Lower leg skin (tissue), 4 donors: ENCODE measurements at regions not wholly inside any gene's neighbourhood (a gene's known extent, or its start where the extent isn't known, plus 50 kb on each side); places are given as distances from the start of the nearest gene placed in this dataset.
A peak's percentile ranks its signal among the peaks of the same experiment; 100 is the strongest.

Source experiments
- DNase-seq, 2 donors: peaks; one replicate each; pipeline ENCODE4 v3.0.0-alpha.2; 2019; ENCODE audit warnings: low spot score in 2 of 2
- H3K4me3 ChIP-seq: fragments of 200-600 bp; sonication (generic); 2 replicates; pipeline ENCODE4 v1.5.1; 2017; ENCODE audit warnings: mild to moderate bottlenecking, low read depth; ENCODE audit not compliant: poor library complexity, severe bottlenecking
- POLR2A ChIP-seq, 2 donors: fragments of 450-650 bp; IDR thresholded peaks; one replicate each; pipeline ENCODE4 v1.6.1; 2016 to 2017; ENCODE audit warnings: antibody characterized with exemption in 2 of 2, mild to moderate bottlenecking in 1 of 2, moderate library complexity in 1 of 2
- WGBS, 2 donors: methylation state at CpG; one replicate each; pipeline ENCODE4 v1.1.5; 2018; 5-methylcytosine and 5-hydroxymethylcytosine counted together
- intact Hi-C: fragments of 100-400 bp; cut with DNase I; formaldehyde crosslinking; loops from one replicate; pipeline ENCODE4 v1.15.0; 2023; ENCODE audit warnings: low total_unique reads
- TF ChIP-seq, protein P1 (sequence below), 3 donors: fragments of 450-650 bp; IDR thresholded peaks; one replicate each; pipeline ENCODE4 v1.5.1; 2016; ENCODE audit warnings: antibody characterized with exemption in 3 of 3, mild to moderate bottlenecking in 3 of 3, moderate library complexity in 2 of 3

DNA sequence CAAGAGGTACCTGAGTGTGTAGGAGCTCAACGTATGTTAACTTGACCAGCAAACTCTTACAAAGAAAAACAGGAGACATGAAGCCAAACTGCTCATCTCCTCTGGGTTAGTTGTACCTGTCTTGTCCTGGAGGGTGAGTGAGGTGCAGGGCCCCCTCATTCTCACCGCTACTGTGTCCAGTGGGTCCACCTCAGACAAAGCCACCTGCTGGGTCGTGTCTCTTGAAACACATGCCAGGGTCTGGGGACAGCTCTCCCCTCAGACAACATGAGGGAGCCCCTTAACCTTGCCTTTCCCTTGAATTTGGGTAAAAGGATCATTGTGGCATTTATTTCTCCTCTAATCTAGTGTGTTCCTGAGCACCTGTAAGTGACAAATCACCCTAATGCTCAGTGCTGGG is 185.6 kb downstream of the TLE3 start:
- no peak for TF ChIP-seq POLR2A (IDR thresholded peaks at IDR 0.05)
- TF ChIP-seq, protein P1, sequence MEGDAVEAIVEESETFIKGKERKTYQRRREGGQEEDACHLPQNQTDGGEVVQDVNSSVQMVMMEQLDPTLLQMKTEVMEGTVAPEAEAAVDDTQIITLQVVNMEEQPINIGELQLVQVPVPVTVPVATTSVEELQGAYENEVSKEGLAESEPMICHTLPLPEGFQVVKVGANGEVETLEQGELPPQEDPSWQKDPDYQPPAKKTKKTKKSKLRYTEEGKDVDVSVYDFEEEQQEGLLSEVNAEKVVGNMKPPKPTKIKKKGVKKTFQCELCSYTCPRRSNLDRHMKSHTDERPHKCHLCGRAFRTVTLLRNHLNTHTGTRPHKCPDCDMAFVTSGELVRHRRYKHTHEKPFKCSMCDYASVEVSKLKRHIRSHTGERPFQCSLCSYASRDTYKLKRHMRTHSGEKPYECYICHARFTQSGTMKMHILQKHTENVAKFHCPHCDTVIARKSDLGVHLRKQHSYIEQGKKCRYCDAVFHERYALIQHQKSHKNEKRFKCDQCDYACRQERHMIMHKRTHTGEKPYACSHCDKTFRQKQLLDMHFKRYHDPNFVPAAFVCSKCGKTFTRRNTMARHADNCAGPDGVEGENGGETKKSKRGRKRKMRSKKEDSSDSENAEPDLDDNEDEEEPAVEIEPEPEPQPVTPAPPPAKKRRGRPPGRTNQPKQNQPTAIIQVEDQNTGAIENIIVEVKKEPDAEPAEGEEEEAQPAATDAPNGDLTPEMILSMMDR (IDR thresholded peaks at IDR 0.05): no peak
- no peak overlapping the region for H3K4me3 ChIP-seq
- intact Hi-C loops: no loop called here
- WGBS, 2 donors: 80 to 89% methylated on average over 3 of the region's 3 CpGs
- peak in 1 of 2 donors; percentile 64 for DNase-seq

DNA sequence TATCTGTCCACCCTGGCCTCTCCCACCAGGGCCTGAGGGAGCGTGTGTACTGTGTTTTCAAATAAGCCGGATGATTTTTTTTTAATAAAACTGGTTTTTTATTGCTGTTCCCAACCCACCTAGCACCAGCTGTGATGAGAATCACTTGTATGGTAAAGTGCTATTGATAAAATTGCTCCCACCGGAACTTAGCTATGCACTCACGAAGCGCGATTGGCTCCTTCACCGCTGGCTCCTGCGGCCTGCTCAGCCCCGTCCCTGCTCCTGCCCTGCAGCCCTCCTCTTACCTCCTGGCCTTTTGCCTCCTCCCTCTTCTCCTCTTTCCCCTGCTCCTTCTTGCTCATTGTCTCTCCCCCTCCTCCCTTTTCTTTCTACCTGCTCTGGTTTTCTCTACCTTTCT is 183.7 kb downstream of the TLE3 start:
- no peak overlapping the region for H3K4me3 ChIP-seq
- no peak for TF ChIP-seq POLR2A (IDR thresholded peaks at IDR 0.05)
- TF ChIP-seq, protein P1 (IDR thresholded peaks at IDR 0.05): no peak
- 79 to 85% methylated on average over 9 of the region's 9 CpGs for WGBS, 2 donors
- DNase-seq: peak in 1 of 2 donors; percentile 31
- intact Hi-C loops: no loop called here

DNA sequence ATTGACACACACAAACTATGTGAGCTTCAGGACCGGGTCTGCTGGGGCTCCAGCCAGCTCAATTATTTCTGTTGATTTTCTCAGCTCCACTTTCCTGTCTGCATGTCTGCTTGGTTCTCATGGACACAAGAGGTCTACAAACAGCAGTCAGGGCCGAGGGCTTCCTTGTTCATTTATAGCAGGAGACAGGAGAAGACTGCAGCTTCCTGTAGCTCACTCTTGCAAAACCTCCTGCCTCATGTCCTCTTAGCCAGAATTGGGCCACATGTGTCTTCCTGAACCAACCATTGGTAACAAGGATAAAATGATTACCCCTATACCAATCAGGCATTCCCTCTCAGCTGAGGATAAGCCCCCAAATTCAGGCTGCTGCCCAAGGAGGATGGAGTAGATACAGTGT is 182.8 kb downstream of the TLE3 start:
- no peak overlapping the region for H3K4me3 ChIP-seq
- 44 to 63% methylated on average over 2 of the region's 2 CpGs for WGBS, 2 donors
- intact Hi-C loops: no loop called here
- DNase-seq: peak in 1 of 2 donors; percentile 62
- TF ChIP-seq, protein P1 (IDR thresholded peaks at IDR 0.05): no peak
- TF ChIP-seq POLR2A (IDR thresholded peaks at IDR 0.05): no peak

DNA sequence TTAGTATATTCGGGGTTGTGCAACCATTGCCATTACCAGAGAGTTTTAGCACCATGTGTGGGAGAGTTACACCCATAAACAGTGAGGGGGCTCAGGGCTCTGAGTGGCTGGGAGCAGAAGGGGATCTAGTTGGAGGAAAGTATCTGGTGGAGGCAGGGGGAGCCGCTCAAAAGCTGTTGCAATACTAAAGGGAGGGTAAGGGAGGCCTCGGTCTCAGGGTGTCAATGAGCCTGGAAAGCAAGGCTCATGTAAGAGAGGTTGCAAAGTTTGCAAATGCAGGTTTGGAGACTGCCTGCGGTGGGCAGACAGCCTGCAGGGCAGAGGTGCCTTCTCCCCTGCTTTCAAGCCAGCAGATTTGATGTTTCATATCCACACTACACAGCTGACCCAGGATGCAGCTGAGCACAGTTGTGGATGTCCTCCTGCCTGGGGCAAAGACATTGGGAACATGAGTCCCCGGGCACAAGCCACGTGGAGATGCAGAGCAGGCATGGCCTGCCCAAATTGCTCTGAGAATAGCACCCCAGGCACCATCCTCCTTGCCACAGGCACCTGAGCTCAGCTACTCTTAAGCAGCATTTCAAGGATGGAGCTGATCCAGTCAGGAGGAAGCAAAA is 181.4 kb downstream of the TLE3 start:
- no peak for TF ChIP-seq POLR2A (IDR thresholded peaks at IDR 0.05)
- TF ChIP-seq, protein P1 (IDR thresholded peaks at IDR 0.05): no peak
- intact Hi-C loops: no loop called here
- H3K4me3 ChIP-seq: no peak overlapping the region
- WGBS, 2 donors: 82 to 88% methylated on average over 6 of the region's 6 CpGs
- peak in 1 of 2 donors; percentile 68 for DNase-seq

DNA sequence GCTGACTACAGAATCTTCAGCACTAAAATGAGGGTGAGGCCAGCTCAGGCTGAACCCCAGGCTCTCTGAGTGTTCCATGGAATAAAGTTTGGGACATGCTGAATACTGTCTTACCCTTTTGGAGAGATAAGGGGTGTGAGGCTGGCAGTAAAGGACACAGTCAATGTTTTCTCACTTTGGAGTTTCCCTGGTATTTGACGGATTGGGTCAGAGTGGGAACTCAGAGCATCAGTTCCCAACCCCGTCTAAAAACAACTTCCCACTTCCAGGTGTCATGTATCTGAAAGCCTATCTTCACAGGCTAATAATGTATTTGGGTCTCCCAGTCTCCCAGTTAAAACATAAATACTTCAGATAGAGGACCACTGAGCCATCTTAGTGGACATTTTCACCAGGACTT is 180.7 kb downstream of the TLE3 start:
- DNase-seq: no peak
- WGBS, 2 donors: 88 to 90% methylated on average over 2 of the region's 2 CpGs
- intact Hi-C loops: no loop called here
- H3K4me3 ChIP-seq: no peak overlapping the region
- TF ChIP-seq POLR2A (IDR thresholded peaks at IDR 0.05): no peak
- TF ChIP-seq, protein P1 (IDR thresholded peaks at IDR 0.05): no peak

DNA sequence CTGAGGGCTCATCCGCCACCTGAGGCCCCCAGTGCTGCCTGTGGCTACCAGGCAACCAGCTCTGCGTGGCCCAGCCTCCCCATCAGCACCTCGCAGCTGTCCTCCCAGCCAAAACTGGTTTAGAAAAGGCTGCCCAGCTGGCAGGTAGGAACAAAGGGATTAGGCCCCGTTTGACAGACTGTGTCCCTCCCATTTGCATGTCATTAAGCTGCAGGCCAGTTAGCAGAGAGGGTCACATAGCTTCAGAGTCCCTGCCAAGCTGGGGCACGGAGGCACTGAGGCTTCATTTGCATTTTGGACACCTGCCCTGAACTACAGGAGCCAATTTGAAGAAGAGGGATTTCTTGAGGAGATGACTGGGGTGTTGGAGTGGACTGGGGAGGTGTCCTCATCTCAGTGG is 177.9 kb downstream of the TLE3 start:
- TF ChIP-seq POLR2A (IDR thresholded peaks at IDR 0.05): no peak
- TF ChIP-seq, protein P1 (IDR thresholded peaks at IDR 0.05): no peak
- intact Hi-C loops: no loop called here
- WGBS, 2 donors: 52 to 74% methylated on average over 3 to 5 of the region's 5 CpGs
- no peak overlapping the region for H3K4me3 ChIP-seq
- peak in 1 of 2 donors; percentile 66 for DNase-seq
